Natural killer cell (primary cell): ENCODE measurements at regions not wholly inside any gene's neighbourhood (a gene's known extent, or its start where the extent isn't known, plus 50 kb on each side); places are given as distances from the start of the nearest gene placed in this dataset.

ENCODE experiments used
- ATAC-seq, 3 donors: fragments of 150-1000 bp in 2 of 3; fragments of 200-7000 bp in 1 of 3; cut with Tn5 transposase; 1 replicate in 1 of 3; 2 replicates in 2 of 3; pipeline ENCODE4 v1.10.0; 2021; ENCODE audit warnings: mild to moderate bottlenecking in 2 of 3, moderate library complexity in 2 of 3
- DNase-seq, 2 donors: peaks; one replicate each; pipeline versions ENCODE4 v3.0.0 to v3.0.0-alpha.2; 2013 to 2021; ENCODE audit warnings: mixed read lengths in 1 of 2
- H3K27ac ChIP-seq: one replicate; pipeline ENCODE4 v1.5.1; 2013; ENCODE audit warnings: mild to moderate bottlenecking, low read length
- H3K27me3 ChIP-seq: one replicate; pipeline ENCODE4 v1.6.1; 2013; ENCODE audit warnings: low read length; ENCODE audit not compliant: control insufficient read depth, insufficient read depth
- H3K36me3 ChIP-seq: one replicate; pipeline ENCODE4 v1.6.1; 2013; ENCODE audit warnings: low read length; ENCODE audit not compliant: control insufficient read depth, insufficient read depth
- H3K4me1 ChIP-seq: one replicate; pipeline ENCODE4 v1.6.1; 2013; ENCODE audit warnings: low read length; ENCODE audit not compliant: control insufficient read depth, insufficient read depth
- H3K4me3 ChIP-seq: one replicate; pipeline ENCODE4 v1.5.1; 2013; ENCODE audit warnings: low read length
- H3K9me3 ChIP-seq: one replicate; pipeline ENCODE4 v1.6.1; 2013; ENCODE audit warnings: low read length; ENCODE audit not compliant: control insufficient read depth, insufficient read depth
- H3K27ac Mint-ChIP-seq, 2 donors: one replicate each; pipeline ENCODE4 v1.8.0; 2022; ENCODE audit warnings: mild to moderate bottlenecking in 2 of 2, mixed read lengths in 2 of 2, moderate library complexity in 1 of 2
- H3K27me3 Mint-ChIP-seq, 2 donors: one replicate each; pipeline ENCODE4 v1.8.0; 2022; ENCODE audit warnings: low read depth in 2 of 2, mixed read lengths in 2 of 2
- H3K36me3 Mint-ChIP-seq: one replicate; pipeline ENCODE4 v1.8.0; 2022; ENCODE audit warnings: mixed read lengths
- H3K4me1 Mint-ChIP-seq, 2 donors: one replicate each; pipeline ENCODE4 v1.8.0; 2022; ENCODE audit warnings: mixed read lengths in 2 of 2
- H3K4me3 Mint-ChIP-seq: one replicate; pipeline ENCODE4 v1.8.0; 2022; ENCODE audit warnings: mild to moderate bottlenecking, moderate library complexity, mixed read lengths
- H3K9me3 Mint-ChIP-seq, 2 donors: one replicate each; pipeline ENCODE4 v1.8.0; 2022; ENCODE audit warnings: mixed read lengths in 2 of 2
- CTCF ChIP-seq: fragments of 200-600 bp; IDR thresholded peaks from one replicate; pipeline ENCODE4 v1.8.0; 2022; ENCODE audit warnings: antibody characterized with exemption
- WGBS: methylation state at CpG from one replicate; pipeline ENCODE4 v1.1.7; 2013; ENCODE audit warnings: missing lambda C conversion rate; ENCODE audit not compliant: insufficient coverage; 5-methylcytosine and 5-hydroxymethylcytosine counted together
- intact Hi-C: fragments of 100-400 bp; cut with micrococcal nuclease; formaldehyde crosslinking; loops from one replicate; pipeline ENCODE4 v1.14.2; 2022

DNA sequence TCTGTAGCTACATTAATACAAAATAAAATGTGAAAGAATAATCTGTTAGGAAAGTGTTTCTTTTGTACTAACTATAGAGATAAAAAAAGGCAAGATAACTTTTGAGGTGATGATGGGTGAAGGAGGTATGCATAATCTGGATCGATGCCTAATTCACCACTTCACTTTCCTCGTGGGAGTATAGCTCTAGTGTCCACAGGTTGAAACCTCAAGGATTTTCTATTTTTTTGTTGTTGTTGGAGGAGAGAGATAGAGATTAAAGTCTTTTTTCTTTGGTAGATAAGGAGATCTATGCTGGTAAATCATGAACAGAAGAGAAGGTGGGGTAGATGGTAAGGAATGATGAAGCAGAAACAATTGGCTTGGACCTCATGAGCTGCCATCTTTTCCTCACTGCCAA lies 635.3 kb upstream of the ZEB2 start:
- intact Hi-C loops: no loop called here
- no peak overlapping the region for H3K27ac Mint-ChIP-seq
- H3K27ac ChIP-seq: no peak overlapping the region
- peaks cover 3 to 7% of the 10 kb centered on the region in 2 donors for H3K9me3 Mint-ChIP-seq
- H3K4me1 ChIP-seq: no peaks in the 10 kb centered on the region
- peaks cover 3% of the 10 kb centered on the region for H3K9me3 ChIP-seq
- H3K4me3 Mint-ChIP-seq: no peak overlapping the region
- no peak overlapping the region for H3K4me3 ChIP-seq
- ATAC-seq: no peak
- no peaks in the 10 kb centered on the region for H3K36me3 ChIP-seq
- H3K27me3 ChIP-seq: no peaks in the 10 kb centered on the region
- peaks cover 23% of the 10 kb centered on the region for H3K36me3 Mint-ChIP-seq
- DNase-seq: no peak
- TF ChIP-seq CTCF: no peak
- WGBS: 79% methylated on average over 2 of the region's 2 CpGs
- H3K27me3 Mint-ChIP-seq: peaks cover 0 to 7% of the 10 kb centered on the region in 2 donors
- H3K4me1 Mint-ChIP-seq: no peaks in the 10 kb centered on the region

- H3K36me3 ChIP-seq: no peaks in the 10 kb centered on the region
- no peaks in the 10 kb centered on the region for H3K27me3 ChIP-seq
- Mint-ChIP-seq H3K27me3 (peaks cover 0 to 7% of the 10 kb centered on the region in 2 donors), H3K9me3 (peaks cover 3 to 7% of the 10 kb centered on the region in 2 donors), H3K36me3 (peaks cover 23% of the 10 kb centered on the region), H3K4me1 (no peaks in the 10 kb centered on the region), H3K4me3 (no peak overlapping the region), H3K27ac (no peak overlapping the region)
- ATAC-seq: no peak
- 60% methylated on average over 1 of the region's 2 CpGs for WGBS
- no peak overlapping the region for H3K27ac ChIP-seq
- H3K4me3 ChIP-seq: no peak overlapping the region
- H3K9me3 ChIP-seq: peaks cover 3% of the 10 kb centered on the region
- no peaks in the 10 kb centered on the region for H3K4me1 ChIP-seq
- no peak for TF ChIP-seq CTCF
- DNase-seq: no peak
- intact Hi-C loops: no loop called here
These were observed 634.8 kb upstream of the ZEB2 start for GRCh38 chr2:145154731-145155130.

GRCh38 chr2:145146691-145147090 lies 626.8 kb upstream of the ZEB2 start:
- ATAC-seq: no peak
- peaks cover 7% of the 10 kb centered on the region for H3K36me3 Mint-ChIP-seq
- no peak overlapping the region for H3K27ac ChIP-seq
- H3K27me3 ChIP-seq: no peaks in the 10 kb centered on the region
- H3K4me1 ChIP-seq: no peaks in the 10 kb centered on the region
- no peak for DNase-seq
- no peaks in the 10 kb centered on the region for H3K36me3 ChIP-seq
- no peaks in the 10 kb centered on the region for H3K9me3 ChIP-seq
- H3K9me3 Mint-ChIP-seq: peaks cover 0 to 3% of the 10 kb centered on the region in 2 donors
- H3K4me3 Mint-ChIP-seq: no peak overlapping the region
- intact Hi-C loops: no loop called here
- H3K27me3 Mint-ChIP-seq: peaks cover 0 to 13% of the 10 kb centered on the region in 2 donors
- H3K4me1 Mint-ChIP-seq: no peaks in the 10 kb centered on the region
- TF ChIP-seq CTCF: no peak
- H3K27ac Mint-ChIP-seq: no peak overlapping the region
- no peak overlapping the region for H3K4me3 ChIP-seq

- 99% methylated on average over 3 of the region's 3 CpGs for WGBS
- Histone ChIP-seq H3K27ac (no peak overlapping the region), H3K4me1 (no peaks in the 10 kb centered on the region), H3K27me3 (no peaks in the 10 kb centered on the region), H3K9me3 (no peaks in the 10 kb centered on the region), H3K36me3 (no peaks in the 10 kb centered on the region), H3K4me3 (no peak overlapping the region)
- H3K27me3 Mint-ChIP-seq: peaks cover 0 to 6% of the 10 kb centered on the region in 2 donors
- H3K27ac Mint-ChIP-seq: no peak overlapping the region
- no peak for DNase-seq
- no peaks in the 10 kb centered on the region for H3K36me3 Mint-ChIP-seq
- TF ChIP-seq CTCF: no peak
- no peak for ATAC-seq
- H3K4me3 Mint-ChIP-seq: no peak overlapping the region
- no peaks in the 10 kb centered on the region for H3K9me3 Mint-ChIP-seq
- no peaks in the 10 kb centered on the region for H3K4me1 Mint-ChIP-seq
- intact Hi-C loops: no loop called here
These were observed 624.3 kb upstream of the ZEB2 start for GRCh38 chr2:145144131-145144728.
